Omental fat pad (tissue), 3 donors: ENCODE measurements at regions not wholly inside any gene's neighbourhood (a gene's known extent, or its start where the extent isn't known, plus 50 kb on each side); places are given as distances from the start of the nearest gene placed in this dataset.

ENCODE experiments used
- ATAC-seq: fragments of 150-250 bp; one replicate; pipeline ENCODE4 v1.9.1; 2016; ENCODE audit warnings: mild to moderate bottlenecking, moderate library complexity; ENCODE audit not compliant: low FRiP score
- DNase-seq: peaks from one replicate; pipeline ENCODE4 v3.0.0-alpha.2; 2019; ENCODE audit warnings: low spot score
- TF ChIP-seq, protein P1 (sequence below), 3 donors: fragments of 450-650 bp; IDR thresholded peaks; one replicate each; pipeline ENCODE4 v1.5.1; 2016 to 2017; ENCODE audit warnings: antibody characterized with exemption in 3 of 3, mild to moderate bottlenecking in 3 of 3, moderate library complexity in 2 of 3

DNA sequence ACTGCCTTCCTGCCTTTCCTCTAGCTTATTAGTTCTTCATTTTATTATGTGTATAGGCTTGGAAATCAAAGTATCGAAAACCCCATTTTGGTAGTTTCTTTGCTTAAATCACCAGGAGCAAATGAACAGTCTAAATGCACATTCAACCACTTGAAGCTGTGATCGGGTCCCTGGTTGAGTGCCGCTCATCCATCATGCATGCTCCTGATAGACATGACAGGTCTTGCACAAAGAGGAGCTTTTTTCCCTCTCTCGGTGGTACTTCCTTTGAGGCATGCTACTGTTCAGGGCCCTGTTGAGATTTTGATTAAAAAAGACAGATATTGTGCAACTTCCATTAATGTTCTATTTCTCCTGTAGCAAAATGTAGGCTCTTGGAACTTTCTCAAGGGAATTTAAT lies 185.8 kb downstream of the OLFM4 start:
- DNase-seq: no peak
- TF ChIP-seq, protein P1, sequence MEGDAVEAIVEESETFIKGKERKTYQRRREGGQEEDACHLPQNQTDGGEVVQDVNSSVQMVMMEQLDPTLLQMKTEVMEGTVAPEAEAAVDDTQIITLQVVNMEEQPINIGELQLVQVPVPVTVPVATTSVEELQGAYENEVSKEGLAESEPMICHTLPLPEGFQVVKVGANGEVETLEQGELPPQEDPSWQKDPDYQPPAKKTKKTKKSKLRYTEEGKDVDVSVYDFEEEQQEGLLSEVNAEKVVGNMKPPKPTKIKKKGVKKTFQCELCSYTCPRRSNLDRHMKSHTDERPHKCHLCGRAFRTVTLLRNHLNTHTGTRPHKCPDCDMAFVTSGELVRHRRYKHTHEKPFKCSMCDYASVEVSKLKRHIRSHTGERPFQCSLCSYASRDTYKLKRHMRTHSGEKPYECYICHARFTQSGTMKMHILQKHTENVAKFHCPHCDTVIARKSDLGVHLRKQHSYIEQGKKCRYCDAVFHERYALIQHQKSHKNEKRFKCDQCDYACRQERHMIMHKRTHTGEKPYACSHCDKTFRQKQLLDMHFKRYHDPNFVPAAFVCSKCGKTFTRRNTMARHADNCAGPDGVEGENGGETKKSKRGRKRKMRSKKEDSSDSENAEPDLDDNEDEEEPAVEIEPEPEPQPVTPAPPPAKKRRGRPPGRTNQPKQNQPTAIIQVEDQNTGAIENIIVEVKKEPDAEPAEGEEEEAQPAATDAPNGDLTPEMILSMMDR (IDR thresholded peaks at IDR 0.05): no peak
- ATAC-seq: no peak

DNA sequence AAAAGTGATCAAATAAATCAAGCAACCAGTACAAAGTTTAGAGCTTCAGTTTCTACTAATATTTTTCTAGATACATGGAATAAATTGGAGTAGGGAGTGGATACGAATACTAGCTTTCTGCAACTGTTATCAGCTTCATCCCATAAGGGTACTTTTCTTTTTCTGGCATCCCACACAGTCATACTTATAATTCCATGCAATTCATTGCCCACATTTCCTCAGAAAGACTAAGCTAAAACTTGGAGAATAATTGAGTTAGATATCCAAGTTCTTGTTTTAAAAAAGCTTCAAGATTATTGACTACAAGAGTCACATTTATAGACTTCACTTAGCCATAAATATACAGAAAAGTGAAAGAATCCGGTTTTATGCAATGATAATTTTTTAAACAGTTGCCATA lies 186.9 kb downstream of the OLFM4 start:
- ATAC-seq (no peak), DNase-seq (no peak)
- TF ChIP-seq, protein P1 (IDR thresholded peaks at IDR 0.05): no peak

DNA sequence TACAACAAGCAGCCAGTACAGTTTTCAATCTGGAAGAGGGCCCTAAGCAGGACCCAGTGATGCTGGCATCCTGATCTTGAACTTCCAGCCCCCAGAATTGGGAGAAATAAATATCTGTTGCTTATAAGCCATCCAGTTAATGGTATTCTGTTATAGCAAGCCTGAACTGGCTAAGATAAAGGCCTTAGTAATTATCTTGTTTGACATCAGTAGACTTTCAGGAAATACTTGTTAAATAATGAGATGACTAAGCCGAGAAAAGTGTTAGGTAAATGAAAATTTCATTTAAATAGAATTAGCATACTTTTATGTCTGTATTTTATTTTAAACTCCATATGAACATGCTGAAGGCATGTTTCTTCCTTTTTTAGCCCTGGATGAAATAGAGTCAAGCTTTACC lies 188.2 kb downstream of the OLFM4 start:
- DNase-seq (no peak), ATAC-seq (no peak)
- TF ChIP-seq, protein P1 (IDR thresholded peaks at IDR 0.05): no peak

DNA sequence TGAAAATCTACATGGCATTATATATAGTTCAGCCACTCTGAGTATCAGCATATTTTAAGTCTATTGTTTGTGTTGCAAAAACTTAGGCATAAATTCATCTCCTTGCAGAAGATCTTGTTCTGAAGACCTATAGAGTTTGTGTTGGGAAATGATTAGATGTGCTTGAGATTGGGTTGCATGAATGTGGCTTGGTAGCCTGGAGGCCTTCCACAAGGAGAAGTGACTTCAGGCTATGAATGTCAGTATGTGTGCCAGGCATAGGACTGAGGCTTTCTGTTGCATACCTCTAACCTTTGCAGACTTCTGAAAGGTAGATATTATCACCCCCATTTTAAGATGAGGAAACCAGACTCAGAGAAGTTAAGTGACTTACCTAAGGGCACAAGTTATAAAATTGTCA lies 188.6 kb downstream of the OLFM4 start:
- TF ChIP-seq, protein P1 (IDR thresholded peaks at IDR 0.05): no peak
- ATAC-seq: no peak
- no peak for DNase-seq

GRCh38 chr13:53220038-53220437 lies 191.4 kb downstream of the OLFM4 start:
- ATAC-seq (no peak), DNase-seq (no peak)
- TF ChIP-seq, protein P1 (IDR thresholded peaks at IDR 0.05): no peak

GRCh38 chr13:53237696-53238095 lies 209.1 kb downstream of the OLFM4 start:
- ATAC-seq (no peak), DNase-seq (no peak)
- TF ChIP-seq, protein P1 (IDR thresholded peaks at IDR 0.05): no peak

DNA sequence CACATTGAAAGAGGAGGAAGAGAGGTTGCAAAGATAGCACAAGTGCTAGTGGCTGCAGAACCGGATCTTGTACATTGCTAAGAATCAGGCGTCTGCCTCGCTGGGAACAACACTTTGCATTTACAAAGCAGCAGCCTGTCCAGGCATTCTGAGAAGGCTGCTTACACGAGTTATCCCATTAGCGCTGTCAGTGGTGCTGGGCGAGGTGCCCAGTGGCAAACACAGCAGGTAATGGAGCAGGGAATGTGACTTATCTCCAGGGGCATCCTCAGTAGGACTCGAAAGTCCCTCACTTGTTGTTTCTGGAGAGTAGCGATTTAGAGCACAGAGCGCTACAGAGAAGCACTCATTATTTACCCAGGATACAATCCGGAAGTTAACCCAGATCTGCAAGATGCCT lies 209.6 kb downstream of the OLFM4 start:
- no peak for DNase-seq
- ATAC-seq: no peak
- TF ChIP-seq, protein P1 (IDR thresholded peaks at IDR 0.05): no peak
